ENCODE measurements at regions not wholly inside any gene's neighbourhood (a gene's known extent, or its start where the extent isn't known, plus 50 kb on each side); places are given as distances from the start of the nearest gene placed in this dataset.
A peak's percentile ranks its signal among the peaks of the same experiment; 100 is the strongest.

DNA sequence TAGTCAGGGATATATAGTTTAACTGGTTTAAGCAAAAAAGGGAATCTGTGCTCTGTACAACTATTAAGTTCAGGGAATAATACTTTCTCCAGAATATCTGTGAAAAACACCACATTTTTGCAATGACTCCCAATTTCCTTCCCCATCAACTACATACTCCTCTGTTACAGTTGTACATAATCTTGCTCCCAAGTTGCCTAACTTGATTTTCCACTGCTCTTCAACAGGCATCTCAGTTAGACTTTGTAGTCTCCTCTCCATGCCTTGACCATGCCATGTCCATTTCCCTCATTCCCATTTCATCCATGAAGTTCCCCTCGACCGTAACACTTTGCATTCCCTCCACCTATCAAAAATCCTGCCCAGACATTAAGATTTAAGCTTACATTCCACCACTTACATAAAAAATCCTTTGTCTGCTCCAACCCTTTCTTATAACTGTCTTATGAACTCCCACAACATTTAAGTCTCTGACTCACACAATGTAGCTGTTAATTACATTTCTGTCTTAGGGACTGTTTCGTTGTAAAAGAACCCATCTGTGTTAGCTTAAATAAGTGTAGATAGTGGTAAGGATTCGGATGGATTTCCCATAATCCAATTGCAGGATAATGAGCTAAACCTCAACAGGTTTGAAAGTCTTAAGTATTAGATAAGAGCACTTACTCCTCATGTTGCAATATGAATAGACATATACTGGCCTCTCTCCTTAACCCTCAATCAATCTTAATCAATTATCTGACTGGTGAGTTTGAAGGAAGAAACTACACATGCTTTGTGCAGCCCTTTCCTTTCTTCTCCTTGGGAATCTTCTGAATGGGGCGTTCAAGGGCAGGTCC, 156.5 kb downstream of the PAWR start:
- H3K4me2 ChIP-seq (ENCODE audit: low read length) = no peak overlapping the region
- no peaks in the 10 kb centered on the region for H3K9me3 ChIP-seq (replicated peaks; ENCODE audit: low read length)
- H3K27me3 ChIP-seq (ENCODE audit: control insufficient read depth, insufficient read depth, low read length) = no peaks in the 10 kb centered on the region
- no peaks in the 10 kb centered on the region for H3K36me3 ChIP-seq (ENCODE audit: insufficient read depth, low read length)
- H3K4me1 ChIP-seq (ENCODE audit: control insufficient read depth, insufficient read depth, low read length) = peaks cover 22% of the 10 kb centered on the region
- H3K4me3 ChIP-seq (ENCODE audit: low read length) = no peak overlapping the region
- H3K9ac ChIP-seq (ENCODE audit: low read depth, low read length) = no peak overlapping the region

DNA sequence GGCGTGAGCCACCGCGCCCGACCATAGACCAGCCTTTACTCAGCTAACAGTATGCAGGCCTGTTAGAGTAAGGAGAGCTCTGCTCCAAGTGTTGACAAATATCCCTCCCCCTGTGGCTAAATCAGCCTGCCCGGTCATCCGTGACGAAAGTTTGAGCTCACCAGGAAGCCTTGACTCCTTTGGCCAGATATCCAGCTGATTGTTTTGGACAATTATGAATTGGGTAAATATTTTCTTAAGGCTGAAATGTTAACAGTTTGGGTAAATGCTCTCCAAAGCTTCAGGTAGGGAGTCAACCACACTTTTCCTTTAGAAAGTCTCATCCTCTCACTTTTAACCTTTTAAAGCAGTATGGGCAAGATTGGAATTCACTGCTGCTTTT, 157.9 kb downstream of the PAWR start:
- Histone ChIP-seq H3K4me3 (ENCODE audit: low read length) (no peak overlapping the region), H3K9me3 (replicated peaks; ENCODE audit: low read length) (no peaks in the 10 kb centered on the region), H3K9ac (ENCODE audit: low read depth, low read length) (no peak overlapping the region), H3K4me1 (ENCODE audit: control insufficient read depth, insufficient read depth, low read length) (peaks cover 25% of the 10 kb centered on the region), H3K36me3 (ENCODE audit: insufficient read depth, low read length) (no peaks in the 10 kb centered on the region), H3K27me3 (ENCODE audit: control insufficient read depth, insufficient read depth, low read length) (no peaks in the 10 kb centered on the region), H3K4me2 (ENCODE audit: low read length) (no peak overlapping the region)

DNA sequence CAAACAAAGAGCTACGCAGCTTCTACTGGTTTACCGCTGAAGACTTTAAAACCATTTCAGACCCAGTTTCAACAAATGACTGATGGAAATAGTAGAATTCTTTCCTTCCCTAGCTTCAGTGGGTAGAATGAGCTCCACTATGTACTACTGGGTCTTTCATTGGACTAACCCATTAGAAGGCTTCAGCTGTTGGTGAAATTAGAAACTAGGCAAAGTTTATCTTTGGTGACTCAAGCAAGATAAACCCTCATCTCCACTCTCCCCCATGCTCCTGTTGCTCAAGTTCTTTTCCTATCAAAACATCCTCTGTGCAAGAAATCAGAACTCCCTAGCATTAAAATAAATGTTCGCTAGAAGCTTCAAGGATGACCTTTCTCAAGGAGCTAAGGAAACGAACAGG, 159.2 kb downstream of the PAWR start:
- Histone ChIP-seq H3K4me1 (ENCODE audit: control insufficient read depth, insufficient read depth, low read length) (peaks cover 33% of the 10 kb centered on the region), H3K4me3 (ENCODE audit: low read length) (no peak overlapping the region), H3K27me3 (ENCODE audit: control insufficient read depth, insufficient read depth, low read length) (no peaks in the 10 kb centered on the region), H3K4me2 (ENCODE audit: low read length) (peak overlapping the region; percentile 43), H3K9ac (ENCODE audit: low read depth, low read length) (no peak overlapping the region), H3K36me3 (ENCODE audit: insufficient read depth, low read length) (no peaks in the 10 kb centered on the region), H3K9me3 (replicated peaks; ENCODE audit: low read length) (no peaks in the 10 kb centered on the region)

DNA sequence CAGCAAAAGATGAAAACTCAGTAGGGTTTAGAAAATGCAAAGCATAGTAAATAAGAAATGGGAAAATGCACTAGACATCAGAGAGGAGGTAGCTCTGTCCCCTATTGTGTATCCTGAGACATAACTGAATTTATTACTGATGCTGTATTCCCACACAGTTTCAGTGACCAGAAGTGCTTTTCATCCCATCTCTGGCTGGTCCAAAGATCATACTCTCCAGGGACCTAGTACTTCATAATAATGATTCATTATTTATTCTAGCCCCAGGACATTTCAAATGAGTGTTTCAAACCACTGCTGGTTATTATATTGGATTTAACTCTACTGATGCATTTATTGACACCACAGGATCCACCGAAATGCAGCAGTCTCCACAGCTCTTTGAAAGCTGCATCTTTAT, 163.3 kb downstream of the PAWR start:
- H3K36me3 ChIP-seq (ENCODE audit: insufficient read depth, low read length) = no peaks in the 10 kb centered on the region
- no peaks in the 10 kb centered on the region for H3K27me3 ChIP-seq (ENCODE audit: control insufficient read depth, insufficient read depth, low read length)
- H3K4me1 ChIP-seq (ENCODE audit: control insufficient read depth, insufficient read depth, low read length) = peaks cover 32% of the 10 kb centered on the region
- H3K9me3 ChIP-seq (replicated peaks; ENCODE audit: low read length) = no peaks in the 10 kb centered on the region
- peak overlapping the region; percentile 9 for H3K4me2 ChIP-seq (ENCODE audit: low read length)
- H3K9ac ChIP-seq (ENCODE audit: low read depth, low read length) = no peak overlapping the region
- no peak overlapping the region for H3K4me3 ChIP-seq (ENCODE audit: low read length)

DNA sequence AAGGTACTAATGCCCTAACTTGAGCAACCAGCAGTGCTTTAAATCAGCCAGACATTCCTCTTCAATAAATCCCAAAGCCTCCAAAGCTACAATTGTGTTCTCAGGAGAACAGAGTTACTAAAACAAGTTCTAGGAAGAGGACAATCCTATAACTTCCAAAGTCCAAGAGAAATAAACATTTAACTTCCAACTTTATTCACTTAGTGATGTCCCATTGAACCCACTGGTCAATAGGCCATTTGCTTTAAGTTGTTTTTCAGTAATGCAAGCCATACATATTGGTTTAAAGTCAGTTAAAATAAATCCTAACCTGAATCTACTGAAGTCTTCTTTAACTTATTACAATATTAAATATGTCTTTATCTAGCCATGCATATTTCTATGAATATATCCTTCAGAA, 165.4 kb downstream of the PAWR start:
- H3K4me3 ChIP-seq (ENCODE audit: low read length) = no peak overlapping the region
- peaks cover 28% of the 10 kb centered on the region for H3K4me1 ChIP-seq (ENCODE audit: control insufficient read depth, insufficient read depth, low read length)
- no peaks in the 10 kb centered on the region for H3K27me3 ChIP-seq (ENCODE audit: control insufficient read depth, insufficient read depth, low read length)
- H3K9me3 ChIP-seq (replicated peaks; ENCODE audit: low read length) = no peaks in the 10 kb centered on the region
- H3K36me3 ChIP-seq (ENCODE audit: insufficient read depth, low read length) = no peaks in the 10 kb centered on the region
- H3K9ac ChIP-seq (ENCODE audit: low read depth, low read length) = no peak overlapping the region
- no peak overlapping the region for H3K4me2 ChIP-seq (ENCODE audit: low read length)

DNA sequence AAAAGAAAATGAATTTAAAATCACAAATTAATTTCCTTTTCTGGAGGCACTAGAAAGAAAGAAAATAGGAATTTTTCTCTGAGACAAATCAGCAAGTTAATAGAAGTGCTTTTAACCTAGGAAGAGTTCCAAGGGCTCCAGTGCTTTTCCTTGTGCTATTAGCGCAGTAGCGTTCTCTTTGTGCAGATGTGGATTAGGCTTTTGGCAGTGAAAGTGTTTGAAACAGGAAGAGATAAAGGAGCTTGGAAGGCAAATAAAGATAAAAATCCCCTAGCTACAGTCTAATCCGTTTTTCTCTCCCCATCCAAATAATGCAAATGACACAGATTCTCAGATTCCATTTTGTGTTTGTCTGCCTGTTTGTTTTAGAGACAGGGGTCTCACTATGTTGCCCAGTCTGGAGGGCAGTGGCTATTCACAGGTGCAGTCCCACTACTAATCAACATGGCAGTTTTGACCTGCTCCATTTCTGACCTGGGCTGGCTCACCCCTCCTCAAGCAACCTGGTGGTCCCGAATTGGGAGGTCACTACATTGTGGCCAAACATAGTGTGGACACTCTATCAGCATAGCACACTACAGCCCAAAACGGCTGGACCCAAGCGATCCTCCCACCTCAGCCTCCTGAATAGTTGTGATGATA, 166.1 kb downstream of the PAWR start:
- no peak overlapping the region for H3K4me3 ChIP-seq (ENCODE audit: low read length)
- no peak overlapping the region for H3K9ac ChIP-seq (ENCODE audit: low read depth, low read length)
- no peaks in the 10 kb centered on the region for H3K36me3 ChIP-seq (ENCODE audit: insufficient read depth, low read length)
- no peak overlapping the region for H3K4me2 ChIP-seq (ENCODE audit: low read length)
- no peaks in the 10 kb centered on the region for H3K27me3 ChIP-seq (ENCODE audit: control insufficient read depth, insufficient read depth, low read length)
- no peaks in the 10 kb centered on the region for H3K9me3 ChIP-seq (replicated peaks; ENCODE audit: low read length)
- peaks cover 28% of the 10 kb centered on the region for H3K4me1 ChIP-seq (ENCODE audit: control insufficient read depth, insufficient read depth, low read length)

DNA sequence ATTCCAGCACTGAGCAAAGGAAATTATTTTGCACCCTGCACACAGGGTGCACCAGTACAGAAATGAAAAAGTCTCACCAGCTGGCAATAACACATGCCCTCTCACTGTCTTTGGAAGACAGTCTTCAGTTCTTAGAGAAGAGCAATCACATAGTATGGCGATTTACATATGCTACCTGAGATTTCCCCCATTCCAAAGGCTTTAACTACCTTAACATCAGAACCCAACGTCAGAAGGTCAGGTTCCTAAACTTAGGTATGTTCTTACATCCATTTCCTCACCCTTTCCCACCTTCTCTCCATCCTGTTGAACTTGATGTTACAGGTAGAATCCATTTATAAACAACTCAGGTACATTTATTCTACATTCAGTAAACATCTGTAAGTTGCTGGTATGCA, 167.8 kb downstream of the PAWR start:
- Histone ChIP-seq H3K4me3 (ENCODE audit: low read length) (no peak overlapping the region), H3K9me3 (replicated peaks; ENCODE audit: low read length) (no peaks in the 10 kb centered on the region), H3K27me3 (ENCODE audit: control insufficient read depth, insufficient read depth, low read length) (no peaks in the 10 kb centered on the region), H3K4me2 (ENCODE audit: low read length) (no peak overlapping the region), H3K9ac (ENCODE audit: low read depth, low read length) (no peak overlapping the region), H3K4me1 (ENCODE audit: control insufficient read depth, insufficient read depth, low read length) (peaks cover 26% of the 10 kb centered on the region), H3K36me3 (ENCODE audit: insufficient read depth, low read length) (no peaks in the 10 kb centered on the region)

DNA sequence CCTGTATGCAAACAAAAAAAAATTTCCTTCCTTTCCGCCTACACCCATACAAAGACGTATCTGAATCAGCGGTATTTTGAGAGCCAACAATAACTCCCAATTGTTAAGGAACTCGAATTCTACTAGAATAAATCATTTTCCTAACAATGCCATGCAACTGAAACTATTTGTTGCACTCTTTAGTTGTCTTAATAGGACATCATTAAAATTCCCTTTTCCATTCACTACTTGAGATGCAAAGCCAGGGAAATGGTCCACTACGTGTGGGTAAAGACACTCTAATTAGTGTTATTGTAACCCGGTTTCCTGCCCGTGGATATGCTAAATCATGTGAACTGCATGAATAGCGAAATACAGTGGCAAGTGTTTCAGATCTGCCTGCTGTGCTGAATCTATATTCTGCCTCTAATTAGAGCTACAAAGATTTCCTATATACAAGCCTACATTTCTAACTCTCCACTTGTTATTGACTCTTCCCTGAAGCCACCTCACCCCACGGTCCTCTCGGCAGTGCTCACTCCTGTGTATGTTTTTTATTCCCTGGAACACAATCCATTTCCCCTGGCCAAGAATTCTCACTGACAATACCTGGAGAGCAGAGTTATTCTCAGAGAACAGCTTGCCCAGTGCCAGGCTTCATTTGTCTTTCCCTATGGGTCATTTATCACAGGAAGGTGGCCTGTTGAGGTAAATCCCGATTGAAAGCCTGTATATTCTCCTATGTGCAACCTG, 168.3 kb downstream of the PAWR start:
- H3K27me3 ChIP-seq (ENCODE audit: control insufficient read depth, insufficient read depth, low read length) = no peaks in the 10 kb centered on the region
- H3K4me3 ChIP-seq (ENCODE audit: low read length) = no peak overlapping the region
- H3K9ac ChIP-seq (ENCODE audit: low read depth, low read length) = no peak overlapping the region
- no peaks in the 10 kb centered on the region for H3K36me3 ChIP-seq (ENCODE audit: insufficient read depth, low read length)
- H3K9me3 ChIP-seq (replicated peaks; ENCODE audit: low read length) = no peaks in the 10 kb centered on the region
- H3K4me2 ChIP-seq (ENCODE audit: low read length) = no peak overlapping the region
- peaks cover 20% of the 10 kb centered on the region for H3K4me1 ChIP-seq (ENCODE audit: control insufficient read depth, insufficient read depth, low read length)

DNA sequence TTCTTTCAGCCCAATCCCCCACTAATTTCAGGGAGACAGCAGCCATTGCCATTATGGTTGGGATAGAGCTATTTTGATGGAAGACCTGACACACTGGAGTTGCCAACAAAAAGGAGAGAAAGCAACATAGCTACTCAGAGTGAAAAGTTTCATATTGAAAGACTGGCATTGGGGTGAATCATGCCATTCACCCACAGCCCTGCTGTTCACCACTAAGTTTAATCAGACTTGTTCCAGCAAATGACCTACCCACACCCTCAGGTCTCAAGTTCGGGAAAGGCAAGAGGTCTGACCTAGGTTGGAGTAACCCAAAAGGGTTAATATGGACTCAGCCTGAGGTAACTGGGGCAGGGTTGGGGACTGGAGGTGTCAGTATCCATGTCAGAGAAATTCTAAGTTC, 169.2 kb downstream of the PAWR start:
- no peaks in the 10 kb centered on the region for H3K27me3 ChIP-seq (ENCODE audit: control insufficient read depth, insufficient read depth, low read length)
- no peak overlapping the region for H3K9ac ChIP-seq (ENCODE audit: low read depth, low read length)
- H3K4me1 ChIP-seq (ENCODE audit: control insufficient read depth, insufficient read depth, low read length) = peaks cover 17% of the 10 kb centered on the region
- no peaks in the 10 kb centered on the region for H3K9me3 ChIP-seq (replicated peaks; ENCODE audit: low read length)
- no peak overlapping the region for H3K4me2 ChIP-seq (ENCODE audit: low read length)
- H3K36me3 ChIP-seq (ENCODE audit: insufficient read depth, low read length) = no peaks in the 10 kb centered on the region
- H3K4me3 ChIP-seq (ENCODE audit: low read length) = no peak overlapping the region

DNA sequence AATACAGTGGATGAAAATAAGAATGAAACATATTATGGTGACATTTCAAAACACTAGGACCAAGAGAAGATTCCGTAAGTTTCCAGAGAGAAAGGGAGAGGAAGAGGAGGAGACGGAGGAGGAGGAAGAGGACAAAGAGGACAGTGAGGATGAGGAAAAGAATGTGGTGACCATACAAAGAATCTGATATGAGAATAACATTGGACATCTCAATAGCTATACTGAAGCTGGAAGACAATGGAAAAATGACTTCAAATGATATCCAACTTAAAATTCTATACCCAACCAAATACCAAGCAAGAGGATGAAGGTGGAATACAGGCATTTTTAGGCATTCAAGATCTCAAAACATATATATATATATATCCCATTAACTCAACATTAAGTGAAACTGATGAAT, 173.4 kb downstream of the PAWR start:
- no peaks in the 10 kb centered on the region for H3K9me3 ChIP-seq (replicated peaks; ENCODE audit: low read length)
- no peak overlapping the region for H3K9ac ChIP-seq (ENCODE audit: low read depth, low read length)

DNA sequence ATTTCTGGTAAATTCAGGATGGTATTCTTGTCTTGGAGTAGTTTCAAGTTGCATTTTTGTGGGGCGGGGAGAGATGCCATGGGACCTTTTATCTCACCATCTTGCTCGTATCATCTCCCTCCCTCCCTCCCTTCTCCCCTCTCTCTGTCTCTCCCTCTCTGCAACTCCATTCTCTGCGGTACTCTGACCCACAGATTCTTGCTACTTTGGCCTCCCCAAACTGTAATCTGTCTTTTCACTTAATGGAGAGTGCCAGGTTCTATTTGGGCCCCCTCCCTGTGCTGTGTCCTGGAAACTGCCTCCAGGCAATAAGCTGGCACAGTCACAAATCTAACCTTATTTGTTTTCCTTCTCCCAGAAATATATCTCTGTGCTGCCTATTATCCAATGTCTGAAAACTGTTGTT, 175.2 kb downstream of the PAWR start:
- Histone ChIP-seq H3K36me3 (ENCODE audit: insufficient read depth, low read length) (no peaks in the 10 kb centered on the region), H3K9ac (ENCODE audit: low read depth, low read length) (no peak overlapping the region), H3K9me3 (replicated peaks; ENCODE audit: low read length) (no peaks in the 10 kb centered on the region), H3K4me3 (ENCODE audit: low read length) (no peak overlapping the region), H3K4me2 (ENCODE audit: low read length) (no peak overlapping the region), H3K4me1 (ENCODE audit: control insufficient read depth, insufficient read depth, low read length) (peaks cover 8% of the 10 kb centered on the region), H3K27me3 (ENCODE audit: control insufficient read depth, insufficient read depth, low read length) (no peaks in the 10 kb centered on the region)

More for the DNA sequence above, 173.4 kb downstream of the PAWR start:
- no peaks in the 10 kb centered on the region for H3K36me3 ChIP-seq (ENCODE audit: insufficient read depth, low read length)
- H3K27me3 ChIP-seq (ENCODE audit: control insufficient read depth, insufficient read depth, low read length) = no peaks in the 10 kb centered on the region
- no peak overlapping the region for H3K4me3 ChIP-seq (ENCODE audit: low read length)
- H3K4me1 ChIP-seq (ENCODE audit: control insufficient read depth, insufficient read depth, low read length) = peaks cover 18% of the 10 kb centered on the region
- H3K4me2 ChIP-seq (ENCODE audit: low read length) = no peak overlapping the region
